H1 (cell line): ENCODE measurements at regions not wholly inside any gene's neighbourhood (a gene's known extent, or its start where the extent isn't known, plus 50 kb on each side); places are given as distances from the start of the nearest gene placed in this dataset.

ENCODE experiments used
- ATF2 ChIP-seq: IDR thresholded peaks from 2 replicates; pipeline ENCODE4 v1.6.1; 2012; ENCODE audit warnings: low read length, inconsistent platforms
- CHD2 ChIP-seq: IDR thresholded peaks from 2 replicates; pipeline ENCODE4 v1.6.1; 2012; ENCODE audit warnings: low read length, improper control_type of control experiment
- TAF1 ChIP-seq: IDR thresholded peaks from 2 replicates; pipeline ENCODE4 v1.6.1; 2011; ENCODE audit warnings: mild to moderate bottlenecking, low read depth, low read length

- TF ChIP-seq ATF2 (no peak), CHD2 (no peak), TAF1 (no peak)
Measured at GRCh38 chr3:34256021-34256420, 457.6 kb downstream of the PDCD6IP start (continued).
